ENCODE measurements at regions not wholly inside any gene's neighbourhood (a gene's known extent, or its start where the extent isn't known, plus 50 kb on each side); places are given as distances from the start of the nearest gene placed in this dataset.
A peak's percentile ranks its signal among the peaks of the same experiment; 100 is the strongest.

DNA sequence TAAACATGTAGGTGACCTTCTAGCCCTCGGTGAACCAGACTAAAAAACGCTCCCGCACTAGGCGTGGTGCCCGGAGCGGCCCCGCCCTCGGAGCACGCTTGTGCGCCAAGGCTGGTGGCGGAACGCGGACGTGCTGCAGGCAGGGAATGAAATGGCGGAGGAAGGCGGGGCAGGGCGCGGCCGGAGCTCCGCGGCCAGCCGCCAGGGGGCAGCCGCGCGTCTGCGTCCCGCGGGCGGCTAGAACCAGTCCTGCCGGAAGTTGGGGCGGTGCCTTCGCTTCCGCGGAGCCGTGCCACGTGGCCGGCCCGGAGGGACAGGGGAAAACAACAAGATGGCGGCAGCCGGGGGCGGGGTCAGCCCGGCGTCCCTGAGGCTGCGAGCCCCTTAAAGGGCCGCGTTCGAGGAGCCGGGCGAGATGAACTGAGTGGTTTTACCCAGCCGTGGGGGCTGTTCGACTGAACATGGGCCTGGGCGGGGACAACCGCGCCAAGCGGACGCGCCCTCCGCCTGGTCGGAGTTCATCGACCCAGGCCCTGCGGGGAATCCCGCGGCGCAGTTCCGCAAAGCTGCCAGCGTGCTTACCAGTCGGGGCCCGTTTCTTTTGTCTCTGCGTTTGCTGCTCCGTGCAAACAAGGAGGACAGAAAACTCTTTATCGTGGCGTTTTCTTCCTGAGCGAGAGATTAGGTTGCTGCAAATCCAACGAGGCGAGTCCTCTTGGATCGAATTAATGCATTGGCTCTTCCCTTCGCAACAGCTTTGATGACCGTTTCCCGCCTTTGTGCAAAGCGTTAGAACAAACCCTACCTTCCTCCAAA is 90.9 kb upstream of the CHD2 start (continued):
- TF ChIP-seq BMI1 (IDR thresholded peaks at IDR 0.05; ENCODE audit: borderline replicate concordance) = no peak
- TF ChIP-seq, protein P1, sequence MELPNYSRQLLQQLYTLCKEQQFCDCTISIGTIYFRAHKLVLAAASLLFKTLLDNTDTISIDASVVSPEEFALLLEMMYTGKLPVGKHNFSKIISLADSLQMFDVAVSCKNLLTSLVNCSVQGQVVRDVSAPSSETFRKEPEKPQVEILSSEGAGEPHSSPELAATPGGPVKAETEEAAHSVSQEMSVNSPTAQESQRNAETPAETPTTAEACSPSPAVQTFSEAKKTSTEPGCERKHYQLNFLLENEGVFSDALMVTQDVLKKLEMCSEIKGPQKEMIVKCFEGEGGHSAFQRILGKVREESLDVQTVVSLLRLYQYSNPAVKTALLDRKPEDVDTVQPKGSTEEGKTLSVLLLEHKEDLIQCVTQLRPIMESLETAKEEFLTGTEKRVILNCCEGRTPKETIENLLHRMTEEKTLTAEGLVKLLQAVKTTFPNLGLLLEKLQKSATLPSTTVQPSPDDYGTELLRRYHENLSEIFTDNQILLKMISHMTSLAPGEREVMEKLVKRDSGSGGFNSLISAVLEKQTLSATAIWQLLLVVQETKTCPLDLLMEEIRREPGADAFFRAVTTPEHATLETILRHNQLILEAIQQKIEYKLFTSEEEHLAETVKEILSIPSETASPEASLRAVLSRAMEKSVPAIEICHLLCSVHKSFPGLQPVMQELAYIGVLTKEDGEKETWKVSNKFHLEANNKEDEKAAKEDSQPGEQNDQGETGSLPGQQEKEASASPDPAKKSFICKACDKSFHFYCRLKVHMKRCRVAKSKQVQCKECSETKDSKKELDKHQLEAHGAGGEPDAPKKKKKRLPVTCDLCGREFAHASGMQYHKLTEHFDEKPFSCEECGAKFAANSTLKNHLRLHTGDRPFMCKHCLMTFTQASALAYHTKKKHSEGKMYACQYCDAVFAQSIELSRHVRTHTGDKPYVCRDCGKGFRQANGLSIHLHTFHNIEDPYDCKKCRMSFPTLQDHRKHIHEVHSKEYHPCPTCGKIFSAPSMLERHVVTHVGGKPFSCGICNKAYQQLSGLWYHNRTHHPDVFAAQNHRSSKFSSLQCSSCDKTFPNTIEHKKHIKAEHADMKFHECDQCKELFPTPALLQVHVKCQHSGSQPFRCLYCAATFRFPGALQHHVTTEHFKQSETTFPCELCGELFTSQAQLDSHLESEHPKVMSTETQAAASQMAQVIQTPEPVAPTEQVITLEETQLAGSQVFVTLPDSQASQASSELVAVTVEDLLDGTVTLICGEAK (IDR thresholded peaks at IDR 0.05; ENCODE audit: borderline replicate concordance) = no peak; the same call in 1 of the 2 replicates
- TF ChIP-seq, protein P2, sequence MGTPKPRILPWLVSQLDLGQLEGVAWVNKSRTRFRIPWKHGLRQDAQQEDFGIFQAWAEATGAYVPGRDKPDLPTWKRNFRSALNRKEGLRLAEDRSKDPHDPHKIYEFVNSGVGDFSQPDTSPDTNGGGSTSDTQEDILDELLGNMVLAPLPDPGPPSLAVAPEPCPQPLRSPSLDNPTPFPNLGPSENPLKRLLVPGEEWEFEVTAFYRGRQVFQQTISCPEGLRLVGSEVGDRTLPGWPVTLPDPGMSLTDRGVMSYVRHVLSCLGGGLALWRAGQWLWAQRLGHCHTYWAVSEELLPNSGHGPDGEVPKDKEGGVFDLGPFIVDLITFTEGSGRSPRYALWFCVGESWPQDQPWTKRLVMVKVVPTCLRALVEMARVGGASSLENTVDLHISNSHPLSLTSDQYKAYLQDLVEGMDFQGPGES (IDR thresholded peaks at IDR 0.05) = 0 out of 2 replicates have a peak, but pooled peaks have one; percentile 51
- peak; percentile 88 for TF ChIP-seq FOXK2 (IDR thresholded peaks at IDR 0.05)
- TF ChIP-seq, protein P3, sequence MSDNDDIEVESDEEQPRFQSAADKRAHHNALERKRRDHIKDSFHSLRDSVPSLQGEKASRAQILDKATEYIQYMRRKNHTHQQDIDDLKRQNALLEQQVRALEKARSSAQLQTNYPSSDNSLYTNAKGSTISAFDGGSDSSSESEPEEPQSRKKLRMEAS (IDR thresholded peaks at IDR 0.05; ENCODE audit: low read depth, low read length) = peak; percentile 98
- no peak for TF ChIP-seq CHD1 (IDR thresholded peaks at IDR 0.05; ENCODE audit: low read depth, low read length)
- 0 out of 2 replicates have a peak, but pooled peaks have one; percentile 32 for TF ChIP-seq CREB1 (IDR thresholded peaks at IDR 0.05; ENCODE audit: low read depth)
- TF ChIP-seq, protein P4, sequence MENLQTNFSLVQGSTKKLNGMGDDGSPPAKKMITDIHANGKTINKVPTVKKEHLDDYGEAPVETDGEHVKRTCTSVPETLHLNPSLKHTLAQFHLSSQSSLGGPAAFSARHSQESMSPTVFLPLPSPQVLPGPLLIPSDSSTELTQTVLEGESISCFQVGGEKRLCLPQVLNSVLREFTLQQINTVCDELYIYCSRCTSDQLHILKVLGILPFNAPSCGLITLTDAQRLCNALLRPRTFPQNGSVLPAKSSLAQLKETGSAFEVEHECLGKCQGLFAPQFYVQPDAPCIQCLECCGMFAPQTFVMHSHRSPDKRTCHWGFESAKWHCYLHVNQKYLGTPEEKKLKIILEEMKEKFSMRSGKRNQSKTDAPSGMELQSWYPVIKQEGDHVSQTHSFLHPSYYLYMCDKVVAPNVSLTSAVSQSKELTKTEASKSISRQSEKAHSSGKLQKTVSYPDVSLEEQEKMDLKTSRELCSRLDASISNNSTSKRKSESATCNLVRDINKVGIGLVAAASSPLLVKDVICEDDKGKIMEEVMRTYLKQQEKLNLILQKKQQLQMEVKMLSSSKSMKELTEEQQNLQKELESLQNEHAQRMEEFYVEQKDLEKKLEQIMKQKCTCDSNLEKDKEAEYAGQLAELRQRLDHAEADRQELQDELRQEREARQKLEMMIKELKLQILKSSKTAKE (IDR thresholded peaks at IDR 0.05; ENCODE audit: low read depth, poor library complexity, severe bottlenecking) = peak; percentile 41
- peak; percentile 1; the same call in 1 of the 2 replicates for TF ChIP-seq BCL11A (IDR thresholded peaks at IDR 0.05; ENCODE audit: low read depth, low read length)
- peak; percentile 36; the same call in 1 of the 2 replicates for TF ChIP-seq ZNF384 (IDR thresholded peaks at IDR 0.05; ENCODE audit: borderline replicate concordance, low read depth, low read length)
- 0 out of 2 replicates have a peak, but pooled peaks have one; percentile 20 for TF ChIP-seq MTA2 (IDR thresholded peaks at IDR 0.05; ENCODE audit: low read depth)
- peak; percentile 71 for TF ChIP-seq TCF12 (IDR thresholded peaks at IDR 0.05; ENCODE audit: low read depth, low read length)
- TF ChIP-seq CBFB (IDR thresholded peaks at IDR 0.05; ENCODE audit: low read depth) = peak; percentile 69; the same call in 1 of the 2 replicates
- TF ChIP-seq, protein P5, sequence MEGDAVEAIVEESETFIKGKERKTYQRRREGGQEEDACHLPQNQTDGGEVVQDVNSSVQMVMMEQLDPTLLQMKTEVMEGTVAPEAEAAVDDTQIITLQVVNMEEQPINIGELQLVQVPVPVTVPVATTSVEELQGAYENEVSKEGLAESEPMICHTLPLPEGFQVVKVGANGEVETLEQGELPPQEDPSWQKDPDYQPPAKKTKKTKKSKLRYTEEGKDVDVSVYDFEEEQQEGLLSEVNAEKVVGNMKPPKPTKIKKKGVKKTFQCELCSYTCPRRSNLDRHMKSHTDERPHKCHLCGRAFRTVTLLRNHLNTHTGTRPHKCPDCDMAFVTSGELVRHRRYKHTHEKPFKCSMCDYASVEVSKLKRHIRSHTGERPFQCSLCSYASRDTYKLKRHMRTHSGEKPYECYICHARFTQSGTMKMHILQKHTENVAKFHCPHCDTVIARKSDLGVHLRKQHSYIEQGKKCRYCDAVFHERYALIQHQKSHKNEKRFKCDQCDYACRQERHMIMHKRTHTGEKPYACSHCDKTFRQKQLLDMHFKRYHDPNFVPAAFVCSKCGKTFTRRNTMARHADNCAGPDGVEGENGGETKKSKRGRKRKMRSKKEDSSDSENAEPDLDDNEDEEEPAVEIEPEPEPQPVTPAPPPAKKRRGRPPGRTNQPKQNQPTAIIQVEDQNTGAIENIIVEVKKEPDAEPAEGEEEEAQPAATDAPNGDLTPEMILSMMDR (IDR thresholded peaks at IDR 0.05 in 2 of 3, conservative IDR thresholded peaks at IDR 0.05 in 1 of 3; ENCODE audit: control insufficient read depth in 2 of 3, extremely low read depth in 1 of 3, insufficient read depth in 1 of 3, low read depth in 3 of 3, low read length in 3 of 3) = peak; percentile 75 to 99 (median 90); a peak in 5 of 6 replicates
- TF ChIP-seq, protein P6, sequence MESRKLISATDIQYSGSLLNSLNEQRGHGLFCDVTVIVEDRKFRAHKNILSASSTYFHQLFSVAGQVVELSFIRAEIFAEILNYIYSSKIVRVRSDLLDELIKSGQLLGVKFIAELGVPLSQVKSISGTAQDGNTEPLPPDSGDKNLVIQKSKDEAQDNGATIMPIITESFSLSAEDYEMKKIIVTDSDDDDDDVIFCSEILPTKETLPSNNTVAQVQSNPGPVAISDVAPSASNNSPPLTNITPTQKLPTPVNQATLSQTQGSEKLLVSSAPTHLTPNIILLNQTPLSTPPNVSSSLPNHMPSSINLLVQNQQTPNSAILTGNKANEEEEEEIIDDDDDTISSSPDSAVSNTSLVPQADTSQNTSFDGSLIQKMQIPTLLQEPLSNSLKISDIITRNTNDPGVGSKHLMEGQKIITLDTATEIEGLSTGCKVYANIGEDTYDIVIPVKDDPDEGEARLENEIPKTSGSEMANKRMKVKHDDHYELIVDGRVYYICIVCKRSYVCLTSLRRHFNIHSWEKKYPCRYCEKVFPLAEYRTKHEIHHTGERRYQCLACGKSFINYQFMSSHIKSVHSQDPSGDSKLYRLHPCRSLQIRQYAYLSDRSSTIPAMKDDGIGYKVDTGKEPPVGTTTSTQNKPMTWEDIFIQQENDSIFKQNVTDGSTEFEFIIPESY (IDR thresholded peaks at IDR 0.05) = no peak
- peak; percentile 89 for TF ChIP-seq RELA (IDR thresholded peaks at IDR 0.05; ENCODE audit: borderline replicate concordance, partially characterized antibody)
- TF ChIP-seq POU2F2 (IDR thresholded peaks at IDR 0.05; ENCODE audit: borderline replicate concordance, low read depth, low read length) = peak; percentile 41; the same call in 2 of the 3 replicates
